ENCODE measurements at regions not wholly inside any gene's neighbourhood (a gene's known extent, or its start where the extent isn't known, plus 50 kb on each side); places are given as distances from the start of the nearest gene placed in this dataset.

- TF ChIP-seq EZH2phosphoT487 (IDR thresholded peaks at IDR 0.05; ENCODE audit: borderline replicate concordance, low read depth): no peak
- TF ChIP-seq, protein P1, sequence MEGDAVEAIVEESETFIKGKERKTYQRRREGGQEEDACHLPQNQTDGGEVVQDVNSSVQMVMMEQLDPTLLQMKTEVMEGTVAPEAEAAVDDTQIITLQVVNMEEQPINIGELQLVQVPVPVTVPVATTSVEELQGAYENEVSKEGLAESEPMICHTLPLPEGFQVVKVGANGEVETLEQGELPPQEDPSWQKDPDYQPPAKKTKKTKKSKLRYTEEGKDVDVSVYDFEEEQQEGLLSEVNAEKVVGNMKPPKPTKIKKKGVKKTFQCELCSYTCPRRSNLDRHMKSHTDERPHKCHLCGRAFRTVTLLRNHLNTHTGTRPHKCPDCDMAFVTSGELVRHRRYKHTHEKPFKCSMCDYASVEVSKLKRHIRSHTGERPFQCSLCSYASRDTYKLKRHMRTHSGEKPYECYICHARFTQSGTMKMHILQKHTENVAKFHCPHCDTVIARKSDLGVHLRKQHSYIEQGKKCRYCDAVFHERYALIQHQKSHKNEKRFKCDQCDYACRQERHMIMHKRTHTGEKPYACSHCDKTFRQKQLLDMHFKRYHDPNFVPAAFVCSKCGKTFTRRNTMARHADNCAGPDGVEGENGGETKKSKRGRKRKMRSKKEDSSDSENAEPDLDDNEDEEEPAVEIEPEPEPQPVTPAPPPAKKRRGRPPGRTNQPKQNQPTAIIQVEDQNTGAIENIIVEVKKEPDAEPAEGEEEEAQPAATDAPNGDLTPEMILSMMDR (IDR thresholded peaks at IDR 0.05): no peak
- TF ChIP-seq, protein P2, sequence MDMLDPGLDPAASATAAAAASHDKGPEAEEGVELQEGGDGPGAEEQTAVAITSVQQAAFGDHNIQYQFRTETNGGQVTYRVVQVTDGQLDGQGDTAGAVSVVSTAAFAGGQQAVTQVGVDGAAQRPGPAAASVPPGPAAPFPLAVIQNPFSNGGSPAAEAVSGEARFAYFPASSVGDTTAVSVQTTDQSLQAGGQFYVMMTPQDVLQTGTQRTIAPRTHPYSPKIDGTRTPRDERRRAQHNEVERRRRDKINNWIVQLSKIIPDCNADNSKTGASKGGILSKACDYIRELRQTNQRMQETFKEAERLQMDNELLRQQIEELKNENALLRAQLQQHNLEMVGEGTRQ (IDR thresholded peaks at IDR 0.05; ENCODE audit: borderline replicate concordance, low read depth, low read length): no peak
- TF ChIP-seq YY1 (IDR thresholded peaks at IDR 0.05; ENCODE audit: low read depth): no peak
These were observed 562.0 kb upstream of the GOT2 start for GRCh38 chr16:59295993-59296736.

Data from SK-N-SH (cell line).